DMS153 treated with DMSO at 0.1 percent for 48 hours (cell line): ENCODE measurements at regions not wholly inside any gene's neighbourhood (a gene's known extent, or its start where the extent isn't known, plus 50 kb on each side); places are given as distances from the start of the nearest gene placed in this dataset.
A peak's percentile ranks its signal among the peaks of the same experiment; 100 is the strongest.

Source experiments
- DNase-seq: peaks from one replicate; lab custom pipeline; 2025; ENCODE audit not compliant: unreplicated experiment; lab: John Stamatoyannopoulos, UW

DNA sequence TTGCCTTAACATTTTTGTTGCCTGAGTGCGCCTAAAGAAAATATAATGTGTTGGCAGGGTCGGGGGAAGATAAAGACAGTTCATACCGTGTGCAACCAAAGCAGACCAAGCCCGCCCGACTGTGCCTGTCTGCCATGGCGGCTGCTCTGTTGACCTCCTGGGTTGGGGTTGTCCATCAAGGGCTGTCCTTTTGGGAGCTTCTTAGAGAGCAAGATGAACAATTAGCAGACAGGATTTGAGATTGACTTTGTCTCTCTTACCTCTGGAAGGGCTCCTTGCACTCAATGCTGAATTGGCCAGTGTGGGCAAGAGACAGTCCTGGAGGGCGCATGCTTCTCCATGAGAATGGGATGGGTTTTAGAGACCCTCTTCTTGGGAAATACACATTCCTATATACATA is 319.6 kb downstream of the GLRX3 start:
- DNase-seq: no peak

DNA sequence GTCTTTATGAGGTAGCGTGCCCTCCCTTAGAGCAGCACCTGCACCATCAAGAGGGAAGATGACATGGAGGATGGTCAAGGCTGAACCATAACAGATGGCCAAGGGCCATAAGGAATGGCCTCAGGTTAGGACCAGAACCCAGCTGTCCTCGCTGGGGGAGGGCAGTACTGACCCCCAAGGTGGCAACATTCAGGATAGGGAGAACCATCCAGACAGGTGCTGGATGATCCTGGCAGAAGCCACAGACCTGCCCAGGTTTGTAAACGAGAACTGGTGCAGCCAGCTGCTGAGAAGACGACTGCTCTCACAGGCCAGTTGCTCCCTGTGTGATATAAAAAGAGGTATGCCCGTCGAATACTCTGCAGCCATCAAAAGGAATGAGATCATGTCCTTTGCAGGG is 320.4 kb downstream of the GLRX3 start:
- DNase-seq: no peak

DNA sequence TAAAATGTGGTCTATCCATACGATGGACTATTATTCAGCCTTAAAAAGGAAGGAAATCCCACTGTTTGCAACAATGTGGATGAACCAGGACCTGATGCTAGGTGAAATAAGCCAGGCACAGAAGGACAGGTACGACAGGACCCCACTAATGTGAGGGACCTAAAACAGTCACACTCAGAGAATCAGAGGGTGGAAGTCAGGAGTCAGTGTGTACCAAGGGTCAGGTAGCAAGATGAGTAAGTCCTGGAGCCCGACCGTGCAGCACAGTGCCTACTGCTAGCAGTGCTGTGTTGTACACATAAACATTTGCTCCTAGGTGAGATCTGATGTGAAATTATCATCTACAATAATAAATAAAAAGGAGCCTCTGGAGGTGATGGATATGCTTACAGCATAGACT is 322.3 kb downstream of the GLRX3 start:
- no peak for DNase-seq

DNA sequence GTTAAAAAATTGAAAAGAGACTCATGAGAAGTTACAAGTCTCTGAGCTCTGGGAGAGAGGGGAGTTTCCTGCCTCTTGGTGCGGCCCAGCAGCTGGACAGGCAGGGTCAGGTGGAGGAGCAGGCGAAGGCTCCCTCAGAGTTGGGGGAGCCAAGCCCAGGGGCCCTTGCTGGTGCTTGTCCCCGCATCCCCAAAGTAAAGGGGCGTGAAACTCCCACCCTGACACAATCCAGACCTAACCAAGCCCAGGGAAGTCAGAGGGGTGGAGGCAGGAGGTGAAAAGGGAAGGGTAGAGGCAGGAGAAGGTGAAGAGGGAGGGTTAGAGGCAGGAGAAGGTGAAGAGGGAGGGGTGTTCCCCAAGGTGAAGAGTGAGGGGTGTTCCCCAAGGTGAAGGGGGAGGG is 322.8 kb downstream of the GLRX3 start:
- DNase-seq: no peak

DNA sequence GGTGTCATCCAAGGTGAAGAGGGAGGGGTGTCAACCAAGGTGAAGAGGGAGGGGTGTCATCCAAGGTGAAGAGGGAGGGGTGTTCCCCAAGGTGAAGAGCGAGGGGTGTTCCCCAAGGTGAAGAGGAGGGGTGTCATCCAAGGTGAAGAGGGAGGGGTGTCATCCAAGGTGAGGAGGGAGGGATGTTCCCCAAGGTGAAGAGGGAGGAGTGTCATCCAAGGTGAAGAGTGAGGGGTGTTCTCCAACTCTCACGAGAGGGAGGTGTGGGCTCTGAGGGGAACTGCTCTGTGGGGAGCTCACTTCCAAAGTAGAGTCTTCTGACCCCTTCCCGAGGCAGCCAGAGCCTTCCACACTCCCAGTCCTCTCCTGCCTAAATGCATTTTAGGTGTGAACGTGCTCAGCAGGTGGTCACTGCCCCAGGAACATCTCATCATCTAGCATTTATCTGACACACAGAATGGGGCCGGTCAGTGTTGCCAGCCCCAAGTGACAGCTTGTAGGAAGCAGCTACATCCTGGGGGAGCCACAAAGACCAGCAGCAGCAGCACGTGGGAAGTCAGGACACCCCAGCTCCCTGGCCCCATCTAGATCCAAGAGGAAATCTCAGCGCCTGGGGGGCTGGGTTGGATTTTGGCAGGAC is 323.8 kb downstream of the GLRX3 start:
- no peak for DNase-seq

DNA sequence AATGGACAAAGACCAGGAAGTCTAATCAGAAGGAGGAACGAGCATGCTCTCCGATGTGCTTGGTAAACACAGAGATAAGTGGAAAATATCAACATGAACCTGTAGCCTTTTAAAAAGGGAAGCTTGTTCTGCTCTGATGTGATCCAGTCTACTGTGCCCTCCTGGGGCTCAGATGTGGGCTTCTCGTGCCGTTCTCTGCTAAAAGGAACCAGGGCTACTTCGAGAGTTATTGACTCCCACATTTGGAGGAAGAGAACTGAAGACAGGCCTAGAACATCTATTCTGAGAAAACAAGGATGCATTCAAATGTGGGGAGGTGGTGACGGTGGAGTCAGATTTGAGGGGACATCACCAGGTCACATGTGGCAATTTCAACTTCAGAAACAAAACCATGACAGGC is 325.4 kb downstream of the GLRX3 start:
- no peak for DNase-seq

DNA sequence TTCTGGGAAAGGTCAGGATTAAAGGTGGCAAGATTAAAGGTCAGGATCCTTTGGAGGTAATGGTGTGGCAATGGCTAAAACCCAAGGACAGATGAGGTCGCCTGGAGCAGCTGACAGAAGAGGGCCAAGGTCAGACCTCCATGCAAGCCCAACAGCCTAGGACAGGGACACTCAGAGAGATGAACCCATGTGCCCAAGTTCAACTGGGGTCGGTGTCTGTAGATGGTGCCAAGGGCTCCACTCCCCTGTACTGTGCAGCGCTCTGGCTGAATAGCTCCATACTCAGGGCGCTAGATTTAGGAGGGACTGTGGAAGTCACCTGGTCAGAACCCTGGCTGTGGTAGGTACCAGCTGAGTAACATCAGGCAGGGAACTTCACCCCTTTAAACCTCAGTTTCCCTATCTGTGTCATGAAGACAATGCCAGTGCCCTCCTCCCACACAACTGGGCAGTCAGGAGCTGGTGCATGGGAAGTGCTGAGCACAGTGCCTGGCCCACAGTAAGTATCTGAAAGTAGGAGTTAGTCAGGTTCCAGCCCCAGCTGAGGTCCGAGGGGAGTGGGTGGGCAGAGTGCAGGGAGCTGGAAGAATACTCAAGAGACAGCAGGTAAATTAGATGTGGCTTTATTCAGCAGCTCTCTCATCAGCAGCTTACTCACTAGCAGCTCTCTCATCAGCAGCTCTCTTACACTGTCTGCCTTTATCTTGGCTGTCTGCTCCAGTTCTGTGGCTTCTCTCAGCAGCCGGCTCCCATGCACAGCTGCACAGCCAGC is 327.1 kb downstream of the GLRX3 start:
- DNase-seq: no peak

DNA sequence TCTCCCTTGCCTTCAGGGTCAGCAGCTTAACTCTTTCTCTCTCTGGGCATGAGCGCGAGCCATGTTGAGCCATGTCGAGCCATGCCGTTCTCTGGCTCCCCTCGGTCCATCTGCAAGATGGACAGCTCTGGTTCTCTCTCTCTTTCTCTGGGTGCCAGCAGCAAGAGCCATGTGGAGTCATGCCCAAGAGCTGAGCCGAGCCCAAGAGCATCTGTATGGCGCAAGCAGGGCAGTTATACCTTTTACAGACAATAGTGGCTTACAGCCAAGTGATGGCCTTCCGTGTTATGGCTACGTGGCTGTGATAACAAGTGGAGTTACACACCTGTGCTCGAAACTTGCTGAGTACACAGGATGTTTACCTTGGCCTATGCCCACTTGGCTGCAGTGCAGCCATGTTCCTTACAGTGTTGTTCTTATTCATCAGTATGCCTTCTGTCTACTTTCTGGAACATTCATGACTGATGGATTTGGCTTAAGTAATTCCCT is 327.7 kb downstream of the GLRX3 start:
- peak; percentile 31 for DNase-seq

DNA sequence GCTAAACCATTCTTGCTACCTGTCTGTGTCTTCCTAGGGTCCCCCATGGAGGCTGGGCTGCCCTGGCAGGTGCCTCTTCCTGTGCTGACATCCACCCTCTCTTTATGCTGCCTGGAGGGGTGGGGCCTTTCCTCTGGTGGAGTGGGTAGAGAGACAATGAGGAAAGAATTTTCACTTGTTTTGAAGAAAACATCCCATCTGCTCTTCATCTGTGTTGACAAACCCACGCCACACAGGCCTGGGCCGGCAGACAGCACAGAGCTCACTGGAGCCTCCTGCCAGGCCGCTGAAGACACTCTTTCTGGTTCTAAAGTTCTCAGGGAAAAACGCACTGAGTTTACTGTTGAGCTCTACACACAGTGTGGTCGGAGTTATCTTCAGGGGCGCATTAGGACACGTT is 328.2 kb downstream of the GLRX3 start:
- DNase-seq: no peak

DNA sequence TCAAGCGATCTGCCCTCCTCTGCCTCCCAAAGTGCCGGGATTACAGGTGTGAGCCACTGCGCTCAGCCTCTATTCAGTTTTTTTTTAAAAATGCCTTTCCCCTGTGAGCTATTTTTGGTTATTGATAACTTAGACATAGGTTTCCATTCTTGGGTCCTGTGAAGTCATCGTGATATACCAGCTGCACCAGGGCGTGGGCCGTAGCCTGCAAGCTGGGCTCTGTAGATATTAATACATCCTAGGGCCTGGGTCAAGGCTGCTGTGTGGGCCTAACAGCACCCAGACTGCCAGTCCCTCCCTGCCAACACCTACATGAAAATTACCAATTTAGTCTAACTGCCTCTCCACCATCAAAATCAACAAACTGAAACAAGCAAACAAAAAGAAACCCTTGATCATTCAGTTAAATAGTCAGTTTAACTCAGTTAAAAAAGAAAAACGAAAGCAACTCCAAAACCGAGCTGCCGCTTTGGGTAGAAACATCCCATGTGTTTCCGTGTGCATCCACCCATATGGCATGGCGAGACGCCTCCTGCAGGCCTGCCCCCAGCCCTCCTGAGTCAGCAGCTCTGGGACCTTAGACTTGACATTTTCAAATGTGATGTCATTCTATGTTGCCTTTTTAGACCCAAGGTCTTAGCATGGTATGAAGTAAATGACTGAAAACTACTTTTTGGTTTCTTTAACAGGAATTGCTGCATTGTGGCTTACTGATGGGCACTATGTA is 330.2 kb downstream of the GLRX3 start:
- DNase-seq: no peak

DNA sequence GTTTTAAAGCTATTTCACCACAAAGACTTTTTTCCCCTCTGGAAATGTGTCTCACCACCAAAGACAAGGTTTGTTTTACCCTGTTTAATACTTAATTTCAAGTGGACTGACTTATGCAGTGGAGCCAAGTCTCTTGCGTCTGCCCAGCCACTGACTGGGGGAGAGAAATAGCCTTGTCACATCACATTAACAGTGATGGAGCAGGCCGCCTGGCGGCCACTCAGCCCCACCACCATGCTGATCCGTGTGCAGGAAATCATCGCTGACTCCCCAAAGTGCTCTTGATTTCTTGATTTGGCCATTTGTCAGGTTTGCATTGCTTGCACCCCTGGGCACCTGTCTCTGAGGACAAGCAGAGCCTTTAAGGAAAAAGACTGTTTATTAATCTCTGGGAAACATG is 334.1 kb downstream of the GLRX3 start:
- DNase-seq: no peak

DNA sequence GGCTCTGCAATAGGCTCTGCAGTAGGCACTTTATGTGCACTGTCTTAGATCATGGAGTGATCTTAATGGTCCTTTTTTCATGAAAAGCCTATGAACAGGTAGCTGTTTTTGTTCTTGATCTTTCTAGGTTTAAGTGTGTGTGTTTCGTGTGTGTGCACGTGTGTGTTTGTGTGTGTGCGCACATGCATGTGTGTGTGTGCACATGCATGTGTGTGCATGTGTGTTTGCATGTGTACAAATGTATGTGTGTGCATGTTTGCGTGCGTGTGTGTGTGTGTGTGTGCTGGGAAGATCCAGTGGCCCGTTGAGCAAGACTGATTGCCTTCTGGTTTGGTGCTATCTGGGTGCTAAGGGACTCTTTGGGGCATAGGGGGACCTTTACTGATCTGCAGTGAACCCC is 334.8 kb downstream of the GLRX3 start:
- DNase-seq: no peak

DNA sequence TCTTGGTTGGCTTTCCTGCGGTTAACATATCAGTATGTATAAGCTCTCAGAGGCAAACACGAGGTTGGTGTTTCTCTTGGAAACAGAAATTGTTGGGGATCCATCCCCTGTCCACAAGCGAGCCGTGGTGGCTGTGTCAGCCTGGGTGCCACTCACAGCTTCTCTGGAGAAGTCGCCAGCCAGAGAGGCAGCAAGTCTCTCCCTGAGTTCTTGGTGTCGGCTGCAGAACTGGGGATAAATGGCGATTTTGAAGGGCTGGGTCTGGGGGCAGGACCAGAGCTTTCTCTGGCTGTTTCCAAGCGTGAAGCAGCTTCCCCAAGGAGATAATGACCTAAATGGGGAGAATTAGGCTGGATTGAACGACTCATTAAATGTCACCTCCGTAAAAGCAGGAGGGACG is 335.3 kb downstream of the GLRX3 start:
- no peak for DNase-seq

DNA sequence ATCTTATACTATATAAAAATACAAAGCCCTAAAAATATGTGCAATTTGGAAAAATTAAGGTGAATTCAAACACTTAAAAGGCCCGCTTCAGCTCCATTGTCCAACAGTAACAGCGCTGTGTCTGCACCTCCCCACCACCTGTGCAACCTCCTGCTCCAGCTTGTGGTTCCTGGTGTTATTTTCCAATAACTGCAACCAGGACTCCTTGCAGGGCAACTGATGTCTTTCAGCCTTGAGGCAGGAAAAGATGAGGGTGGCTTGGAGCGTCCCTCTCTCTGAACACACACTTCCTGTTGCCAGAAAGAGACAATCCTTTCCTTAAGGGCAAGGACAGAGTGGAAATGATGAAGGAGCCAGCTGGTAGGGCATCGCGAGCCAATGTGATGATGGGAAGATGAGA is 336.0 kb downstream of the GLRX3 start:
- no peak for DNase-seq

DNA sequence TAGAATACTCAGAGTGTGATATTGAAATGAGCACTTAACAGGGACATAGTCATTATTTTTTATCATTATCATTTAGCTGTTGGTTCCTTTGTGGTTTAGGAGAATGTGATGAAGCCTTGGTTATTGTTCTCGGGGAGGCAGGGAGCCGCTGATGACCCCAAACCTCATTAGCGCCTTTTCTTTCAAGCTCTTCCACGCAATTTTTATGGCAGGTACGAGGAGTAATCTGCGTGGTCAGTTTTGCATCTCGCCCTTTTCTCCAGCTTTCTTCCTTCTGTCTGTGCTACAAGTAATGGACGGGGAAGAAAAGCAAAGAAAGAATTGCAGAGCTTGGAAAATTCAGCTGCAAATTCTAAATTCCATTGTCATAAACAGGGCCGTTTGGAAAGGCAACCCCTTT is 338.4 kb downstream of the GLRX3 start:
- DNase-seq: no peak

DNA sequence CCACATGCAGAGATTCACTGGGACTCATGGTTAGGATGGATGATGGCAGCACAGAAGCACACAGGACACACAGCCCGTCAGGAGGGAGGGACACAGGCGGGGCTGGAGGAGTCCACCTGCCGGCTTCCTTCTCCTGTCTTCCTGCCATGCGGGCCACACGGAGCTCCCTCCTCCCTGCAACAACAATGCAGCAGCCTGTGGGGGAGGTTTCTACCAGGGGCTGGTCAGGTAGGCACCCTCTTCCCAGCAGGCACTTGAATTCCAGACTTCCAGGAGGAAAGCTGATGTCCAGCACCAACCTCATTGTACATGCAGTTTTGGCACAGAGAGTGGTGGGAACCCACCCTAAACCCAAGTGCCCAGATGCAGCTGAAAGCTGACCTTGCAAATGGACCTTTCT is 341.2 kb downstream of the GLRX3 start:
- no peak for DNase-seq

DNA sequence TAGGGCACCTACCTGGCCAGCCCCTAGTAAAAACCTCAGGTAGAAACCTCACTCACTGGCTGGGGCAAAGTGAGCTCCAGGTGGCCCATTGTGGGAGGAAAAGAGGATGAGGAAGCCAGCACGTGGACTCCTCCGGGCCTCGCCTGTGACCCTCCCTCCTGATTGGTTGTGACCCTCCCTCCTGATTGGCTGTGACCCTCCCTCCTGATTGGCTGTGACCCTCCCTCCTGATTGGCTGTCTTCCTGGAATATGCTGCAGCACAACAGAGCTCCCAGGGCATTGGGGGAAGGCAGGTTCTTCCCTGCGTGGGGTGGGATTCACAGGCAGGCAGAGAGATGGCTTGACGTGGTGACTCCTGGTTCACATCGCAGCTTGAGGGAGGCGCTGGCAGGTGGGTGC is 343.0 kb downstream of the GLRX3 start:
- DNase-seq: no peak

DNA sequence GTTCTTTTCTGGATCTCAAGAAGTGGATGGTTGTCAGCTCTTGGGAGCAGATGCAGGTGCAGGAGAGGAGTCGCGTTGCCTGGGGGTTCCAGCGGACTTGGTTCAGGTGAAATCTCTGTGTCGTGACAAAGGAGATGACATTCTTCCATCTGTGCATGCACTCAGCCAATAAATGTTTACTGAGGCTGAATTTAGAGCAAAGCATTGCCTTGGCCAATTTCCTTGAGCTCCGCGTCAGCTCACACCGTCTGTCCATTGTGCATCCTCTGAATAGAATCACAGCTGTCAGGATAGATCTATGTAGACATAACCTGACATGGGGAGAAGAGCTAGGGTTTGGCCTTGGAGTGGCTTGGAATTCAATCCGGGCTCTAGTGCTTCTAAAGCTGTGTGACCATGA is 343.7 kb downstream of the GLRX3 start:
- no peak for DNase-seq

DNA sequence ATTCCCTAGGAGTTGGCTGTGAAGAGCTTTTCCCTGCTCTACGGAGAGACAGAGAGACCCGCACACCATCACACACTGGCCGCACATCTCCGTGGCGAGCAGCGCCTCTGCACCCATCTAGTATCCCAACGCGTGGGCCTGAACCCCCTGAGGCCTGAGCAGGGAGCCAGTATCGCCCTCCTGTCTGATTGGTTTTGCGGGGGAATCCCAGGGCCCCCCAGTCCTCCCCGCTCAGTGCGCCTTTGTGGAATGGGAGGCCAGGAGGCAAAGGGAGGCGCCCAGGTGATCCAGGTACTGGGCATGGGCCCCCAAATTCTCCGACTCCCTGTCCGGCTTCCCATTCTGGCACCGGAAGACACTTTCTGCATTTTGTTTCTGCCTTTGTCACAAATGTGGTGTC is 344.3 kb downstream of the GLRX3 start:
- no peak for DNase-seq

DNA sequence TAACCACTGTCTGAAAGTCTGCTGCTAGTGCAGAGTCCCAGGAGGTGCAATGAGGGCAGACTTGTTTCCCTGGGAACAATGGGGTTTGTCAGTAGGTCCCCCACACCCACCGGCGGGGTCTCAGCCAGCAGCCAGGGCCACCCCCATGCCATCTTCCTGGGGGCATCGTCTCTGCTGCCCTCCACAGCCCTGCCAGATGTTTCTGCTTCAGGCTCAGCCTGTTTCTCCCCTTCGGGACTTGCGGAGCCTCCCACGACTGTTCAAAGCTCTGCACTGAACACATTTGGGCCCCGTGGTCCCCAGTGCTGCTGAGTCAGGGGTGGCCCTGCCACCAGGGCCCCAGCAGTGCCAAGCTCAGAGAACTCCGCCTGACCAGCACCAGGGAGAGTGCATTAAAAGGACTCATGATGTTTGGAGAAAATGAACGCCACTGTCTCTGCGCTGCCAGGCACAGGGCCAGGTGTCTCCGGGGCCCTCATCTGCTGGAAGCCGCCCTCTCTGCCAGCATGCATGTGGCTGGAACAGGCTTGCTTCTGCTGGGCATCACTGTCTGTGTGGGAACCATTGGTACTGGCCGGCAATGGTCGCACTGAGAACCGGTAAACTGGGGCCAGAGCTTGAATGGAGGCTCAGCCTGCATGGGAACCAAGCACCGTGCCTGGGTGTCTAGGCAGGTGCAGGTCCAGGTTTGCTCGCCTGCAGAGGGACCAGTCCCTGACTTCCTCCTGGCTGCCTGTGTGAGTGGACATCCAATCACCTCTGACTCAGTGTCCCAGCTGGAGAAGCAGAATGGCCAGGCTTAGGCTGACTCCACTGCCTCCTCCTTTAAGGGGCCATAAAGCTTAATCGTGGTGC is 345.1 kb downstream of the GLRX3 start:
- DNase-seq: no peak

DNA sequence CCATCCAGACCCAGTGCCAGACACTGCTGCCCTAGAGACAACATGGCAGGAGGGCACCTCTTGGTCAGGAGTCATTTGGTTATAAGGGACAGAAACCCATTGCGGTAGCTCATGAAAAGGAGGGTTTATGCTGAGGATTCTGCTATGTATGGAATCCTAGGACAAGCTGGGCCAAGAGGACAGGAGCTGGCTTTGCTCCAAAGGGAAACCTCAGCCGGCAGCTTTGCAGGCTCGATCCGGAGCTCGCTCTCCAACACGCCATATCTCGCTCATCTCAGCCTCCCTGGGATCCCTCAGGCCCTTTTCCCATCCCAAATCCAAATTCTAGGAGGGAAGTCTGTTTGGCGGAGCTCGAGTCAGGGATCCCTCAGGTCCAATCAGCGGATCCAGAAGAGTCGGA is 345.7 kb downstream of the GLRX3 start:
- DNase-seq: no peak
